OCI-M2 (cell line): ENCODE measurements at regions not wholly inside any gene's neighbourhood (a gene's known extent, or its start where the extent isn't known, plus 50 kb on each side); places are given as distances from the start of the nearest gene placed in this dataset.

Experiments
- DNase-seq: peaks from one replicate; lab custom pipeline; 2025; ENCODE audit not compliant: unreplicated experiment; lab: John Stamatoyannopoulos, UW

- no peak for DNase-seq
Observed at GRCh38 chr16:86632206-86632605, 53.9 kb downstream of the FOXL1 start.

GRCh38 chr16:86632944-86633343, 54.6 kb downstream of the FOXL1 start:
- DNase-seq = no peak

- DNase-seq = no peak
Observed at GRCh38 chr16:86634292-86634691, 55.9 kb downstream of the FOXL1 start.

- DNase-seq = no peak
Observed at GRCh38 chr16:86635176-86635876, 57.0 kb downstream of the FOXL1 start.

- no peak for DNase-seq
Observed at GRCh38 chr16:86635926-86636325, 57.6 kb downstream of the FOXL1 start.

- no peak for DNase-seq
Observed at GRCh38 chr16:86637744-86638143, 59.4 kb downstream of the FOXL1 start.

- no peak for DNase-seq
Observed at GRCh38 chr16:86638642-86639041, 60.3 kb downstream of the FOXL1 start.

GRCh38 chr16:86639354-86639753, 61.0 kb downstream of the FOXL1 start:
- no peak for DNase-seq

GRCh38 chr16:86640265-86640843, 62.0 kb downstream of the FOXL1 start:
- DNase-seq = no peak

- DNase-seq = no peak
Observed at GRCh38 chr16:86642087-86642486, 63.7 kb downstream of the FOXL1 start.

GRCh38 chr16:86643671-86644070, 65.3 kb downstream of the FOXL1 start:
- DNase-seq = no peak

GRCh38 chr16:86647561-86647960, 69.2 kb downstream of the FOXL1 start:
- DNase-seq = no peak

- no peak for DNase-seq
Observed at GRCh38 chr16:86649875-86650274, 71.5 kb downstream of the FOXL1 start.

GRCh38 chr16:86651013-86651627, 72.8 kb downstream of the FOXL1 start:
- no peak for DNase-seq

- DNase-seq = no peak
Observed at GRCh38 chr16:86651823-86652222, 73.5 kb downstream of the FOXL1 start.

GRCh38 chr16:86653285-86654006, 75.1 kb downstream of the FOXL1 start:
- no peak for DNase-seq

GRCh38 chr16:86657972-86658371, 79.6 kb downstream of the FOXL1 start:
- DNase-seq = no peak

- no peak for DNase-seq
Observed at GRCh38 chr16:86660623-86661022, 82.3 kb downstream of the FOXL1 start.

- DNase-seq = no peak
Observed at GRCh38 chr16:86661706-86662105, 83.4 kb downstream of the FOXL1 start.

- DNase-seq = no peak
Observed at GRCh38 chr16:86662195-86662594, 83.8 kb downstream of the FOXL1 start.

GRCh38 chr16:86662740-86663139, 84.4 kb downstream of the FOXL1 start:
- DNase-seq = no peak
